Psoas muscle (tissue), 7 donors: ENCODE measurements at regions not wholly inside any gene's neighbourhood (a gene's known extent, or its start where the extent isn't known, plus 50 kb on each side); places are given as distances from the start of the nearest gene placed in this dataset.

Experiments used
- ATAC-seq, 4 donors: fragments of 200-7000 bp; cut with Tn5 transposase; one replicate each; pipeline ENCODE4 v1.9.1; 2020; ENCODE audit warnings: moderate library complexity in 3 of 4, mild to moderate bottlenecking in 2 of 4
- DNase-seq, 2 donors: peaks; one replicate each; pipeline ENCODE4 v3.0.0-alpha.2; 2020
- H3K27ac ChIP-seq: fragments of 200-600 bp; one replicate; pipeline ENCODE4 v1.8.0; 2022
- H3K27me3 ChIP-seq, 3 donors: fragments of 200-600 bp in 1 of 3; one replicate each; pipeline versions ENCODE4 v1.6.1 to v1.8.0; 2013 to 2022; ENCODE audit warnings: low read length in 2 of 3, mild to moderate bottlenecking in 2 of 3, moderate library complexity in 1 of 3; ENCODE audit not compliant: insufficient read depth in 3 of 3
- H3K36me3 ChIP-seq, 2 donors: fragments of 200-600 bp in 1 of 2; one replicate each; pipeline versions ENCODE4 v1.6.1 to v1.8.0; 2013 to 2022; ENCODE audit warnings: low read depth in 1 of 2, mild to moderate bottlenecking in 1 of 2, moderate library complexity in 1 of 2; ENCODE audit not compliant: insufficient read depth in 1 of 2
- H3K4me1 ChIP-seq: fragments of 200-600 bp; one replicate; pipeline ENCODE4 v1.8.0; 2022
- H3K4me3 ChIP-seq: fragments of 200-600 bp; one replicate; pipeline ENCODE4 v1.8.0; 2022; ENCODE audit warnings: mild to moderate bottlenecking
- H3K9me3 ChIP-seq: fragments of 200-600 bp; one replicate; pipeline ENCODE4 v1.8.0; 2022
- WGBS, 3 donors: extraction: QIAGEN DNeasy Blood & Tissue Kit; methylation state at CpG; one replicate each; pipeline versions ENCODE4 v1.1.6 to v1.1.7; 2013; 5-methylcytosine and 5-hydroxymethylcytosine counted together
- intact Hi-C, 2 donors: fragments of 100-400 bp; cut with DNase I; formaldehyde crosslinking; loops; one replicate each; pipeline versions ENCODE4 v1.11.0 to v1.14.2; 2022
- TF ChIP-seq, protein P1 (sequence below): fragments of 200-600 bp; IDR thresholded peaks from one replicate; pipeline ENCODE4 v1.8.0; 2022; ENCODE audit warnings: antibody characterized with exemption
- donor health status: healthy with polysubstance abuse.
- donor health status: DM: no; HTN: no; CAD: no; lungs with moderate emphysema.
- donor health status: Bipolar disorder and iron deficiency.
- donor health status: healthy.
- donor health status: DM: yes; HTN: yes; CAD: no.
- donor health status: DM: no; HTN: no; CAD: no.
- donor health status: DM: yes; HTN: yes; CAD: no.

GRCh38 chr11:106281455-106282173 is 204.2 kb downstream of the AASDHPPT start:
- Histone ChIP-seq H3K27me3 (no peaks in the 10 kb centered on the region), H3K4me1 (no peaks in the 10 kb centered on the region), H3K27ac (no peak overlapping the region), H3K9me3 (no peaks in the 10 kb centered on the region), H3K4me3 (no peak overlapping the region), H3K36me3 (no peaks in the 10 kb centered on the region)
- intact Hi-C loops, result no loop called here
- no peak for DNase-seq
- 96% methylated on average over 3 of the region's 3 CpGs for WGBS, 3 donors
- no peak for ATAC-seq
- TF ChIP-seq, protein P1, sequence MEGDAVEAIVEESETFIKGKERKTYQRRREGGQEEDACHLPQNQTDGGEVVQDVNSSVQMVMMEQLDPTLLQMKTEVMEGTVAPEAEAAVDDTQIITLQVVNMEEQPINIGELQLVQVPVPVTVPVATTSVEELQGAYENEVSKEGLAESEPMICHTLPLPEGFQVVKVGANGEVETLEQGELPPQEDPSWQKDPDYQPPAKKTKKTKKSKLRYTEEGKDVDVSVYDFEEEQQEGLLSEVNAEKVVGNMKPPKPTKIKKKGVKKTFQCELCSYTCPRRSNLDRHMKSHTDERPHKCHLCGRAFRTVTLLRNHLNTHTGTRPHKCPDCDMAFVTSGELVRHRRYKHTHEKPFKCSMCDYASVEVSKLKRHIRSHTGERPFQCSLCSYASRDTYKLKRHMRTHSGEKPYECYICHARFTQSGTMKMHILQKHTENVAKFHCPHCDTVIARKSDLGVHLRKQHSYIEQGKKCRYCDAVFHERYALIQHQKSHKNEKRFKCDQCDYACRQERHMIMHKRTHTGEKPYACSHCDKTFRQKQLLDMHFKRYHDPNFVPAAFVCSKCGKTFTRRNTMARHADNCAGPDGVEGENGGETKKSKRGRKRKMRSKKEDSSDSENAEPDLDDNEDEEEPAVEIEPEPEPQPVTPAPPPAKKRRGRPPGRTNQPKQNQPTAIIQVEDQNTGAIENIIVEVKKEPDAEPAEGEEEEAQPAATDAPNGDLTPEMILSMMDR, result no peak

GRCh38 chr11:106286881-106287504 is 209.5 kb downstream of the AASDHPPT start:
- intact Hi-C loops, result no loop called here
- no peak for ATAC-seq
- TF ChIP-seq, protein P1, result no peak
- Histone ChIP-seq H3K4me3 (no peak overlapping the region), H3K9me3 (no peaks in the 10 kb centered on the region), H3K4me1 (no peaks in the 10 kb centered on the region), H3K36me3 (no peaks in the 10 kb centered on the region), H3K27me3 (no peaks in the 10 kb centered on the region), H3K27ac (no peak overlapping the region)
- no peak for DNase-seq
- 34 to 36% (median 34%) methylated on average over 3 of the region's 3 CpGs for whole genome bisulfite sequencing, 3 donors

DNA sequence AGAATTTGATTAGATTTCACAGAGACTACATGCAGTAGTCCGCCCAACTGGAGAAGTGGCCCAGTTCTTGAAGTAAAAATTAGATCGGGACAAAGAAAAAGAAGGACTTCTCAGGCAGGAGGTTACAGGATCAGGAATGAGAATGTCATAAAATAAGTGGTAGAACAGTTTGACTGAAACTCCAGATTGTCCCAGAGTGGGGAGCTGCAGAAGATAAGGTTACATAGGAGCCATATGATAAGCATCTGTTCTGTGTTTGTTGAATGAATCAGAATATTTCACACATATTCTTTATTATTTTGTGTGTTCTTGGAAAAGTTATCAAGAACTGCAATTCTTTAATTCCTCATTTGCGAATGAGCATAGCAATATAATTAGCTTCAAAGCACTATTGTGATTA is 210.6 kb downstream of the AASDHPPT start:
- Histone ChIP-seq H3K27me3 (no peaks in the 10 kb centered on the region), H3K36me3 (no peaks in the 10 kb centered on the region), H3K27ac (no peak overlapping the region), H3K4me1 (no peaks in the 10 kb centered on the region), H3K4me3 (no peak overlapping the region), H3K9me3 (no peaks in the 10 kb centered on the region)
- DNase-seq (no peak), ATAC-seq (no peak)
- 72 to 79% (median 73%) methylated on average over 3 of the region's 3 CpGs for WGBS, 3 donors
- intact Hi-C loops, result no loop called here
- TF ChIP-seq, protein P1, result no peak

GRCh38 chr11:106288822-106289387 is 211.4 kb downstream of the AASDHPPT start:
- 15 to 50% (median 27%) methylated on average over 1 of the region's 1 CpG for WGBS, 3 donors
- no peak overlapping the region for H3K27ac ChIP-seq
- no peaks in the 10 kb centered on the region for H3K27me3 ChIP-seq
- no peaks in the 10 kb centered on the region for H3K4me1 ChIP-seq
- intact Hi-C loops, result no loop called here
- no peaks in the 10 kb centered on the region for H3K36me3 ChIP-seq
- no peaks in the 10 kb centered on the region for H3K9me3 ChIP-seq
- DNase-seq, result no peak
- TF ChIP-seq, protein P1, result no peak
- no peak overlapping the region for H3K4me3 ChIP-seq
- no peak for ATAC-seq
